ENCODE measurements at regions not wholly inside any gene's neighbourhood (a gene's known extent, or its start where the extent isn't known, plus 50 kb on each side); places are given as distances from the start of the nearest gene placed in this dataset.

DNA sequence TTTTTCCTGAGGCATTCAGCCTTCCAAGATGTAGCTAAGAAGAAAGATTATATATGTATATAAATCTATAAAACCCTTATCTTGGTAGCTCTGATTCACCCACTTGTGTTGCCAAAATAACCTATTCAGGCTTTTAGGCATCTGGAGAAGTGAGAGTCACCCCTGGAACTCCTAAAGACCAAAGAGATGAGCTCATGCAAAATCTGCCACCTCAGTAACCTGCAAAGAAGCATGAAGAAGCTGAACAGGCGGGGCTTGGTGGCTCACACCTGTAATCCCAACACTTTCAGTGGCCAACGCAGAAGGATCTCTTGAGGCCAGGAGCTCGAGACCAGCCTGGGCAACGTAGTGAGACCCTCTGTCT is 393.7 kb downstream of the FOXO1 start:
- TF ChIP-seq, protein P1, sequence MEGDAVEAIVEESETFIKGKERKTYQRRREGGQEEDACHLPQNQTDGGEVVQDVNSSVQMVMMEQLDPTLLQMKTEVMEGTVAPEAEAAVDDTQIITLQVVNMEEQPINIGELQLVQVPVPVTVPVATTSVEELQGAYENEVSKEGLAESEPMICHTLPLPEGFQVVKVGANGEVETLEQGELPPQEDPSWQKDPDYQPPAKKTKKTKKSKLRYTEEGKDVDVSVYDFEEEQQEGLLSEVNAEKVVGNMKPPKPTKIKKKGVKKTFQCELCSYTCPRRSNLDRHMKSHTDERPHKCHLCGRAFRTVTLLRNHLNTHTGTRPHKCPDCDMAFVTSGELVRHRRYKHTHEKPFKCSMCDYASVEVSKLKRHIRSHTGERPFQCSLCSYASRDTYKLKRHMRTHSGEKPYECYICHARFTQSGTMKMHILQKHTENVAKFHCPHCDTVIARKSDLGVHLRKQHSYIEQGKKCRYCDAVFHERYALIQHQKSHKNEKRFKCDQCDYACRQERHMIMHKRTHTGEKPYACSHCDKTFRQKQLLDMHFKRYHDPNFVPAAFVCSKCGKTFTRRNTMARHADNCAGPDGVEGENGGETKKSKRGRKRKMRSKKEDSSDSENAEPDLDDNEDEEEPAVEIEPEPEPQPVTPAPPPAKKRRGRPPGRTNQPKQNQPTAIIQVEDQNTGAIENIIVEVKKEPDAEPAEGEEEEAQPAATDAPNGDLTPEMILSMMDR (IDR thresholded peaks at IDR 0.05), result no peak
- TF ChIP-seq POLR2A (IDR thresholded peaks at IDR 0.05), result no peak

All from right lobe of liver (tissue), 4 donors.